HG03196 (cell line): ENCODE measurements at regions not wholly inside any gene's neighbourhood (a gene's known extent, or its start where the extent isn't known, plus 50 kb on each side); places are given as distances from the start of the nearest gene placed in this dataset.
"Not testable (repeated sequence)": the region's sequence is repeated elsewhere in the genome, so short reads cannot be mapped to it uniquely, and the experiment has no call there.

Experiments
- ATAC-seq: cut with Tn5 transposase; IDR thresholded peaks from one replicate; pipeline ENCODE4 v1.9.1; 2021; ENCODE audit not compliant: unreplicated experiment

- not testable (repeated sequence) for ATAC-seq
Measured at GRCh38 chr18:68153821-68154220, 561.1 kb downstream of the TMX3 start.

- no peak for ATAC-seq
Measured at GRCh38 chr18:68152770-68153169, 562.1 kb downstream of the TMX3 start.

GRCh38 chr18:68150961-68151360, 563.9 kb downstream of the TMX3 start:
- no peak for ATAC-seq

GRCh38 chr18:68148863-68149262, 566.0 kb downstream of the TMX3 start:
- no peak for ATAC-seq

- ATAC-seq = no peak
Measured at GRCh38 chr18:68147728-68148127, 567.2 kb downstream of the TMX3 start.

GRCh38 chr18:68121826-68122225, 593.1 kb downstream of the TMX3 start:
- no peak for ATAC-seq

- ATAC-seq = no peak
Measured at GRCh38 chr18:68121308-68121707, 593.6 kb downstream of the TMX3 start.

- ATAC-seq = no peak
Measured at GRCh38 chr18:68114989-68115388, 598.5 kb upstream of the DSEL start.

- no peak for ATAC-seq
Measured at GRCh38 chr18:68104036-68104435, 587.5 kb upstream of the DSEL start.

- no peak for ATAC-seq
Measured at GRCh38 chr18:68103561-68103960, 587.0 kb upstream of the DSEL start.

GRCh38 chr18:68102117-68102516, 585.6 kb upstream of the DSEL start:
- no peak for ATAC-seq

GRCh38 chr18:68098655-68099054, 582.1 kb upstream of the DSEL start:
- ATAC-seq = no peak

- ATAC-seq = no peak
Measured at GRCh38 chr18:68086481-68086880, 570.0 kb upstream of the DSEL start.

- ATAC-seq = no peak
Measured at GRCh38 chr18:68085251-68085650, 568.7 kb upstream of the DSEL start.

GRCh38 chr18:68083776-68084175, 567.3 kb upstream of the DSEL start:
- no peak for ATAC-seq

- no peak for ATAC-seq
Measured at GRCh38 chr18:68083131-68083530, 566.6 kb upstream of the DSEL start.

- ATAC-seq = no peak
Measured at GRCh38 chr18:68072744-68073143, 556.2 kb upstream of the DSEL start.

- ATAC-seq = no peak
Measured at GRCh38 chr18:68060871-68061270, 544.4 kb upstream of the DSEL start.

GRCh38 chr18:68056936-68057335, 540.4 kb upstream of the DSEL start:
- ATAC-seq = no peak

- ATAC-seq = no peak
Measured at GRCh38 chr18:68054669-68055068, 538.1 kb upstream of the DSEL start.

- no peak for ATAC-seq
Measured at GRCh38 chr18:68053290-68053689, 536.8 kb upstream of the DSEL start.

- no peak for ATAC-seq
Measured at GRCh38 chr18:68041327-68041726, 524.8 kb upstream of the DSEL start.

GRCh38 chr18:68040198-68040597, 523.7 kb upstream of the DSEL start:
- ATAC-seq = no peak
